Right lobe of liver (tissue), 6 donors: ENCODE measurements at regions not wholly inside any gene's neighbourhood (a gene's known extent, or its start where the extent isn't known, plus 50 kb on each side); places are given as distances from the start of the nearest gene placed in this dataset.
A peak's percentile ranks its signal among the peaks of the same experiment; 100 is the strongest.
"Not testable (repeated sequence)": the region's sequence is repeated elsewhere in the genome, so short reads cannot be mapped to it uniquely, and the experiment has no call there.

ENCODE experiments used
- ATAC-seq, 4 donors: fragments of 200-7000 bp; cut with Tn5 transposase; one replicate each; pipeline ENCODE4 v1.9.1; 2020; ENCODE audit warnings: mild to moderate bottlenecking in 4 of 4, moderate library complexity in 4 of 4
- DNase-seq, 3 donors: peaks; one replicate each; pipeline ENCODE4 v3.0.0-alpha.2; 2020
- H3K27ac ChIP-seq, 3 donors: fragments of 200-600 bp; one replicate each; pipeline ENCODE4 v1.8.0; 2022
- H3K27me3 ChIP-seq, 2 donors: fragments of 200-600 bp; one replicate each; pipeline ENCODE4 v1.8.0; 2022
- H3K36me3 ChIP-seq, 4 donors: fragments of 200-600 bp; sonication (generic) in 1 of 4; one replicate each; pipeline versions ENCODE4 v1.5.1 to v1.8.0; 2017 to 2022; ENCODE audit warnings: control low read depth in 1 of 4
- H3K4me1 ChIP-seq, 4 donors: fragments of 200-600 bp; sonication (generic) in 1 of 4; one replicate each; pipeline versions ENCODE4 v1.5.1 to v1.8.0; 2017 to 2022; ENCODE audit warnings: control low read depth in 1 of 4
- H3K4me3 ChIP-seq, 3 donors: fragments of 200-600 bp; one replicate each; pipeline ENCODE4 v1.8.0; 2022
- H3K9me3 ChIP-seq, 4 donors: fragments of 200-600 bp; sonication (generic) in 1 of 4; one replicate each; pipeline versions ENCODE4 v1.5.1 to v1.8.0; 2017 to 2022; ENCODE audit warnings: control low read depth in 1 of 4
- CTCF ChIP-seq, 4 donors: fragments of 200-600 bp in 3 of 4; fragments of 450-650 bp in 1 of 4; IDR thresholded peaks; one replicate each; pipeline versions ENCODE4 v1.5.1 to v1.8.0; 2016 to 2022; ENCODE audit warnings: antibody characterized with exemption in 4 of 4, mild to moderate bottlenecking in 2 of 4
- POLR2A ChIP-seq: fragments of 450-650 bp; IDR thresholded peaks from one replicate; pipeline ENCODE4 v1.6.1; 2017; ENCODE audit warnings: antibody characterized with exemption, mild to moderate bottlenecking
- WGBS: methylation state at CpG from one replicate; pipeline ENCODE4 v1.1.6; 2018; ENCODE audit warnings: low coverage, low lambda C conversion rate; ENCODE audit not compliant: insufficient coverage; ENCODE audit errors: missing lambda C conversion rate; 5-methylcytosine and 5-hydroxymethylcytosine counted together
- intact Hi-C, 2 donors: fragments of 100-400 bp; cut with DNase I; formaldehyde crosslinking; loops; one replicate each; pipeline versions ENCODE4 v1.11.2 to v1.14.1; 2022
- donor health status: DM: no; HTN: yes; CAD: no.
- donor health status: DM: no; HTN: no; CAD: no.
- donor health status: DM: no; HTN: no; CAD: no.
- donor health status: DM: no; HTN: yes; CAD: no.
- donor health status: DM: no; HTN: yes; CAD: no.

DNA sequence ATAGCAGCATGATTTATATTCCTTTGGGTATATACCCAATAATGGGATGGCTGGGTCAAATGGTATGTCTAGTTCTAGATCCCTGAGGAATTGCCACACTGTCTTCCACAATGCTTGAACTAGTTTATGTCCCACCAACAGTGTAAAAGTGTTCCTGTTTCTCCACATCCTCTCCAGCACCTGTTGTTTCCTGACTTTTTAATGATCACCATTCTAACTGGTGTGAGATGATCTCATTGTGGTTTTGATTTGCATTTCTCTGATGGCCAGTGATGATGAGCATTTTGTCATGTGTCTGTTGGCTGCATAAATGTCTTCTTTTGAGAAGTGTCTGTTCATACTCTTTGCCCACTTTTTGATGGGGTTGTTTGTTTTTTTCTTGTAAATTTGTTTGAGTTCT is 54.0 kb upstream of the GPR89A start:
- H3K27ac ChIP-seq, H3K36me3 ChIP-seq, H3K27me3 ChIP-seq, intact Hi-C loops, DNase-seq, ATAC-seq, H3K4me3 ChIP-seq, H3K9me3 ChIP-seq, H3K4me1 ChIP-seq: not testable (repeated sequence)

GRCh38 chr1:145545055-145545454 is 62.7 kb upstream of the GPR89A start:
- TF ChIP-seq POLR2A, result no peak
- TF ChIP-seq CTCF (IDR thresholded peaks at IDR 0.05), result no peak
- 68% methylated on average over 2 of the region's 2 CpGs for WGBS
- H3K27me3 ChIP-seq, result no peaks in the 10 kb centered on the region
- no peaks in the 10 kb centered on the region for H3K4me1 ChIP-seq
- no peaks in the 10 kb centered on the region for H3K36me3 ChIP-seq
- no peaks in the 10 kb centered on the region for H3K9me3 ChIP-seq
- H3K27ac ChIP-seq, result no peak overlapping the region
- intact Hi-C loops, result no loop called here
- H3K4me3 ChIP-seq, result no peak overlapping the region
- ATAC-seq (no peak), DNase-seq (no peak)

DNA sequence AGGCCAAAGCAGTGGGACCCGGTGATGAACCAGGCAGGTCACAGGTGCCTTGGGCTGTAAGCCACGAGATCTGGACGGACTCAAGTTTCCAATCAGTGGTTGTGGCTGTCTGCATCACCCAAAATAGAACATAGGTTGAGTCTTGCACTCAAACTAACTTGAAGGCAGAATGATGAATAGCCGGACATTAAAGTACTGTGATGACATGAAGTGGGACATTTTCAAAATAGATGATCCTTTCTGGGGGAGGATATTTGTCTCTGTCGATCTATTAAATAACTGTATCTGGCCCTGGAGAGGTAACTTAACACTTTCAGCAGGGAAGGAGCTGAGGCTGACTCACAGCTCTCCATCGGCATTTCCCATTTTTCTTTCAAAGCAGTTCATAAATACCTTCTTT is 66.1 kb upstream of the GPR89A start:
- H3K4me1 ChIP-seq, H3K36me3 ChIP-seq, H3K27me3 ChIP-seq, H3K4me3 ChIP-seq, H3K27ac ChIP-seq, ATAC-seq, intact Hi-C loops, H3K9me3 ChIP-seq, DNase-seq: not testable (repeated sequence)
- 49% methylated on average over 2 of the region's 6 CpGs for WGBS

DNA sequence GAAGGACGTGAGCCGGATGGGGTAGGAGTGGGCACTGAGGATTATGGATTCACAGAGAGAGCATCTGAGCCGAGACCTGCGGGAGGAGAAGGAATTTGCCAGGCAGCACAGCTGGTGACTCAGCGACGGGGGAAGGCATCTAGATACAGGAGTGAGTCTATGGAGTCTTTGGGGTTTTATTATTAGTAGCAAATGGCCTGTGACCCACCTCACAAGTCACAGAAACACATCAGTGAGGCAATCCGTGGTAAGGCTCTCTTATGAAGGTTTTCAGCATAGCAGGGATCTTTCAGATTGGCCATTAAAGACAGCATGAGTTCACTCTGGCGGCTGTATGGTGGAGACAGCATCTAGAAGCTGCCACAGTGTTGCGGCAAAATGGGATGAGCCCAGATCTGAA is 66.5 kb upstream of the GPR89A start:
- H3K36me3 ChIP-seq, H3K27me3 ChIP-seq, intact Hi-C loops, ATAC-seq, H3K27ac ChIP-seq, H3K4me1 ChIP-seq, H3K9me3 ChIP-seq, H3K4me3 ChIP-seq, DNase-seq: not testable (repeated sequence)
- WGBS, result 48% methylated on average over 8 of the region's 9 CpGs

- H3K27me3 ChIP-seq, H3K36me3 ChIP-seq, H3K9me3 ChIP-seq, intact Hi-C loops, H3K4me1 ChIP-seq, H3K4me3 ChIP-seq, DNase-seq, H3K27ac ChIP-seq: not testable (repeated sequence)
- WGBS, result 40% methylated on average over 3 of the region's 3 CpGs
- ATAC-seq, result peak in 3 of 4 donors; percentile 33 to 63 (median 45)
Observed at GRCh38 chr1:145538118-145538882, 69.5 kb upstream of the GPR89A start.

GRCh38 chr1:145537003-145537402 is 70.8 kb upstream of the GPR89A start:
- DNase-seq, result not testable (repeated sequence)
- 89% methylated on average over 1 of the region's 2 CpGs for WGBS

GRCh38 chr1:145535461-145535860 is 72.3 kb upstream of the GPR89A start:
- H3K4me1 ChIP-seq, H3K27ac ChIP-seq, DNase-seq, intact Hi-C loops, H3K4me3 ChIP-seq, ATAC-seq, H3K9me3 ChIP-seq, H3K27me3 ChIP-seq, H3K36me3 ChIP-seq: not testable (repeated sequence)
- 7% methylated on average over 2 of the region's 2 CpGs for WGBS

More at GRCh38 chr1:145537003-145537402, 70.8 kb upstream of the GPR89A start:
- H3K36me3 ChIP-seq, H3K27me3 ChIP-seq, ATAC-seq, H3K9me3 ChIP-seq, H3K4me3 ChIP-seq, H3K4me1 ChIP-seq, intact Hi-C loops, H3K27ac ChIP-seq: not testable (repeated sequence)

GRCh38 chr1:145528068-145528564 is 79.7 kb upstream of the GPR89A start:
- intact Hi-C loops, H3K27ac ChIP-seq, ATAC-seq, H3K36me3 ChIP-seq, H3K4me1 ChIP-seq, H3K4me3 ChIP-seq, H3K27me3 ChIP-seq, DNase-seq, H3K9me3 ChIP-seq: not testable (repeated sequence)
- WGBS, result 33% methylated on average over 1 of the region's 1 CpG

DNA sequence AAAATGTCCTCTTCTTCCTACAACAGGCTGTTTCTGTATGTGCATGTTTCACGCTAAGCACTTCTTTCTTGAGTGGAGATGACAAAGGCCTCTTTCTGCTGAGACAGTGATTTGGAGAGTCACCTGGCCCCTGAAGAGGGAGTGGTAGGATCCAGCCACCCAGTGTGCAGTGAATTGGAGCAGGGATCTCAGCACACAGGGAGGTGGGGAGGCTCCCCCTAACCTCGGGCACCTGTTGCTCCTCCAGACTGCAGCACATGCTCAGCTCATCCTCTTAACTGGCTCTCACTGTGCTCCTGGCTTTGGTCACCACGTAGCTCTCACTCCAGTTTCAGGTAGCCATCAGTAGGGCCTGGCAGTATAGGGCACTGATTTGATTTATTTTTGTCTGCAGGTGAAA is 87.6 kb upstream of the GPR89A start:
- H3K36me3 ChIP-seq, intact Hi-C loops, ATAC-seq, H3K27me3 ChIP-seq, DNase-seq, H3K4me1 ChIP-seq, H3K4me3 ChIP-seq, H3K27ac ChIP-seq, H3K9me3 ChIP-seq: not testable (repeated sequence)
- WGBS, result 100% methylated on average over 1 of the region's 3 CpGs

DNA sequence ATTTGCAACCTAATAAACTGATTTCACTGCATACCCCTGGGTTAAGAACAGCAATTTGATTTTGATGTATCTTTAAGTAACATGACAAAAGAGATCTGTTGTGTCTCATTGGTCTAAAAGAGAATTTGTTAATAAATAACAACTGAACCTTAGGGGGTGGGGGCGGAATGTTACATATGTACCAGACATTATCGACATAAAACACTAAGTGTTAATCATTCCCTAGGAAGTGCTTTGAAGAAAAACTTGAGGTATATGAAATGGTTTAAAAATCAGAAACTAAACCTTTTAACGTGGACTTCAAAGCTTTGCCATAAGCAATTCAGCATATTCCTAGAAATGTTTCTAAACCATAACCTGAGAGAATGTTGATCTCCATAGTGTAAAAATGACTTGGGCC is 88.5 kb upstream of the GPR89A start:
- DNase-seq, H3K27ac ChIP-seq, intact Hi-C loops, H3K4me3 ChIP-seq, H3K4me1 ChIP-seq, ATAC-seq, H3K27me3 ChIP-seq, H3K9me3 ChIP-seq, H3K36me3 ChIP-seq: not testable (repeated sequence)
- 52% methylated on average over 3 of the region's 3 CpGs for WGBS
